Suprapubic skin (tissue), 4 donors: ENCODE measurements at regions not wholly inside any gene's neighbourhood (a gene's known extent, or its start where the extent isn't known, plus 50 kb on each side); places are given as distances from the start of the nearest gene placed in this dataset.

ENCODE experiments used
- DNase-seq, 2 donors: peaks; one replicate each; pipeline ENCODE4 v3.0.0-alpha.2; 2019; ENCODE audit warnings: low spot score in 2 of 2
- H3K27ac ChIP-seq: fragments of 200-600 bp; sonication (generic); one replicate; pipeline ENCODE4 v1.5.1; 2019
- H3K27me3 ChIP-seq: fragments of 200-600 bp; sonication (generic); one replicate; pipeline ENCODE4 v1.5.1; 2019
- H3K36me3 ChIP-seq: fragments of 200-600 bp; sonication (generic); one replicate; pipeline ENCODE4 v1.5.1; 2019
- H3K4me1 ChIP-seq: fragments of 200-600 bp; sonication (generic); one replicate; pipeline ENCODE4 v1.5.1; 2019
- H3K4me3 ChIP-seq: fragments of 200-600 bp; sonication (generic); one replicate; pipeline ENCODE4 v1.5.1; 2019; ENCODE audit warnings: mild to moderate bottlenecking
- H3K9me3 ChIP-seq: fragments of 200-600 bp; sonication (generic); one replicate; pipeline ENCODE4 v1.5.1; 2019
- EP300 ChIP-seq: sonication (generic); formaldehyde crosslinking; IDR thresholded peaks from one replicate; pipeline ENCODE4 v1.6.1; 2017; ENCODE audit warnings: antibody characterized with exemption
- POLR2A ChIP-seq, 2 donors: fragments of 450-650 bp; IDR thresholded peaks; one replicate each; pipeline ENCODE4 v1.6.1; 2017; ENCODE audit warnings: antibody characterized with exemption in 2 of 2, mild to moderate bottlenecking in 2 of 2, moderate library complexity in 2 of 2
- POLR2AphosphoS5 ChIP-seq, 3 donors: sonication (generic); formaldehyde crosslinking; IDR thresholded peaks; one replicate each; pipeline ENCODE4 v1.6.1; 2017; ENCODE audit warnings: antibody characterized with exemption in 3 of 3
- WGBS: methylation state at CpG from one replicate; pipeline ENCODE4 v1.1.5; 2018; 5-methylcytosine and 5-hydroxymethylcytosine counted together
- TF ChIP-seq, protein P1 (sequence below), 2 donors: fragments of 200-600 bp in 1 of 2; fragments of 450-650 bp in 1 of 2; sonication (generic) in 1 of 2; IDR thresholded peaks; one replicate each; pipeline ENCODE4 v1.5.1; 2016 to 2019; ENCODE audit warnings: antibody characterized with exemption in 2 of 2, mild to moderate bottlenecking in 1 of 2, moderate library complexity in 1 of 2

DNA sequence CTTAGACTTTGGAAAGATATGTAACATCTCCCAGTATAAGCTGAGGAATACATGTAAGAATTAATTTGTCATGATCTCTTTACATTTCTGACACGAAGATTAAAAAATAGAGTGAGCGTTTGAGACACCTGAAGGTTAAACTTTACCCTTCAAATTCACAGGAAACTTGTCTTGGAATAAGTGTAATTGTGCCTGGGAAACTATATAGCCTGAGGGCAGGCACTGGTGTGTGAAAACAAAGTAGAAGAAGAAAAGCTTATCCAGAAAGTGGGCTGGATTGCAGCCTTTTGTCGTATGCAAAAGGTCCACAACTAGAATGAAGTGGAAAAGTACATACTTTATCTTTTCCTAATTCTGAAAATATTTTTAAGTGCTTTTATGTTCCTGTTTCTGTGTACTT lies 275.7 kb upstream of the TCF21 start:
- DNase-seq, result no peak
- WGBS, result 40% methylated on average over 3 of the region's 3 CpGs
- no peaks in the 10 kb centered on the region for H3K9me3 ChIP-seq
- no peaks in the 10 kb centered on the region for H3K36me3 ChIP-seq
- no peak overlapping the region for H3K27ac ChIP-seq
- TF ChIP-seq, protein P1, sequence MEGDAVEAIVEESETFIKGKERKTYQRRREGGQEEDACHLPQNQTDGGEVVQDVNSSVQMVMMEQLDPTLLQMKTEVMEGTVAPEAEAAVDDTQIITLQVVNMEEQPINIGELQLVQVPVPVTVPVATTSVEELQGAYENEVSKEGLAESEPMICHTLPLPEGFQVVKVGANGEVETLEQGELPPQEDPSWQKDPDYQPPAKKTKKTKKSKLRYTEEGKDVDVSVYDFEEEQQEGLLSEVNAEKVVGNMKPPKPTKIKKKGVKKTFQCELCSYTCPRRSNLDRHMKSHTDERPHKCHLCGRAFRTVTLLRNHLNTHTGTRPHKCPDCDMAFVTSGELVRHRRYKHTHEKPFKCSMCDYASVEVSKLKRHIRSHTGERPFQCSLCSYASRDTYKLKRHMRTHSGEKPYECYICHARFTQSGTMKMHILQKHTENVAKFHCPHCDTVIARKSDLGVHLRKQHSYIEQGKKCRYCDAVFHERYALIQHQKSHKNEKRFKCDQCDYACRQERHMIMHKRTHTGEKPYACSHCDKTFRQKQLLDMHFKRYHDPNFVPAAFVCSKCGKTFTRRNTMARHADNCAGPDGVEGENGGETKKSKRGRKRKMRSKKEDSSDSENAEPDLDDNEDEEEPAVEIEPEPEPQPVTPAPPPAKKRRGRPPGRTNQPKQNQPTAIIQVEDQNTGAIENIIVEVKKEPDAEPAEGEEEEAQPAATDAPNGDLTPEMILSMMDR (IDR thresholded peaks at IDR 0.05), result no peak
- TF ChIP-seq POLR2AphosphoS5 (IDR thresholded peaks at IDR 0.05), result no peak
- TF ChIP-seq POLR2A (IDR thresholded peaks at IDR 0.05), result no peak
- TF ChIP-seq EP300, result no peak
- peaks cover 2% of the 10 kb centered on the region for H3K27me3 ChIP-seq
- no peaks in the 10 kb centered on the region for H3K4me1 ChIP-seq
- no peak overlapping the region for H3K4me3 ChIP-seq

DNA sequence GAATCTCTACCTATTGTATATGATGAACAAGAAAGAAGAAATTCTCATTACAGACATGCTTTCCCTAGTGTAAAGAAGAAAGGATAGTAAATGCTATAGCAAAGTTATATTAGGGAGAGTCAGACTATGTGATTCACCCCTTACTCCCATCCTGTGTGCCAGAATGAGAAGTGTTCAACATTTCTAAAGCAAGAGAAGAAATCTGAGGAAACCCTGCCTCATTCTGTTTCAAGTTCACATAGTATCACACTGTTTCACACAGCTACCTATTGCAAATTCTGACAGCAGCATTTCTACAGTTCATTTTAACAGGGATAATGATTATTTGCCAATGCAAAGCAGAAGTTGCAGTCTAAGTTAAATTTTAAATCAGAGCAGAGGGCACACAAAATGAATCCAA lies 267.2 kb upstream of the TCF21 start:
- no peak for TF ChIP-seq POLR2A (IDR thresholded peaks at IDR 0.05)
- TF ChIP-seq EP300, result no peak
- TF ChIP-seq, protein P1 (IDR thresholded peaks at IDR 0.05), result no peak
- TF ChIP-seq POLR2AphosphoS5 (IDR thresholded peaks at IDR 0.05), result no peak
- Histone ChIP-seq H3K4me1 (no peaks in the 10 kb centered on the region), H3K9me3 (no peaks in the 10 kb centered on the region), H3K4me3 (no peak overlapping the region), H3K27me3 (no peaks in the 10 kb centered on the region), H3K36me3 (no peaks in the 10 kb centered on the region), H3K27ac (no peak overlapping the region)
- DNase-seq, result no peak

GRCh38 chr6:133623065-133623464 lies 265.8 kb upstream of the TCF21 start:
- TF ChIP-seq POLR2A (IDR thresholded peaks at IDR 0.05) (no peak), EP300 (no peak), POLR2AphosphoS5 (IDR thresholded peaks at IDR 0.05) (no peak)
- TF ChIP-seq, protein P1 (IDR thresholded peaks at IDR 0.05), result no peak
- H3K4me3 ChIP-seq, result no peak overlapping the region
- WGBS, result 11% methylated on average over 1 of the region's 1 CpG
- no peaks in the 10 kb centered on the region for H3K36me3 ChIP-seq
- no peak for DNase-seq
- no peaks in the 10 kb centered on the region for H3K9me3 ChIP-seq
- H3K4me1 ChIP-seq, result no peaks in the 10 kb centered on the region
- H3K27me3 ChIP-seq, result no peaks in the 10 kb centered on the region
- no peak overlapping the region for H3K27ac ChIP-seq

- TF ChIP-seq, protein P1 (IDR thresholded peaks at IDR 0.05), result no peak
- TF ChIP-seq POLR2A (IDR thresholded peaks at IDR 0.05), result no peak
- no peak for TF ChIP-seq EP300
- no peak for TF ChIP-seq POLR2AphosphoS5 (IDR thresholded peaks at IDR 0.05)
- Histone ChIP-seq H3K9me3 (no peaks in the 10 kb centered on the region), H3K4me1 (no peaks in the 10 kb centered on the region), H3K36me3 (no peaks in the 10 kb centered on the region), H3K27me3 (no peaks in the 10 kb centered on the region), H3K27ac (no peak overlapping the region), H3K4me3 (no peak overlapping the region)
- 63% methylated on average over 2 of the region's 2 CpGs for WGBS
- no peak for DNase-seq
Measured at GRCh38 chr6:133623621-133624020, 265.3 kb upstream of the TCF21 start.

DNA sequence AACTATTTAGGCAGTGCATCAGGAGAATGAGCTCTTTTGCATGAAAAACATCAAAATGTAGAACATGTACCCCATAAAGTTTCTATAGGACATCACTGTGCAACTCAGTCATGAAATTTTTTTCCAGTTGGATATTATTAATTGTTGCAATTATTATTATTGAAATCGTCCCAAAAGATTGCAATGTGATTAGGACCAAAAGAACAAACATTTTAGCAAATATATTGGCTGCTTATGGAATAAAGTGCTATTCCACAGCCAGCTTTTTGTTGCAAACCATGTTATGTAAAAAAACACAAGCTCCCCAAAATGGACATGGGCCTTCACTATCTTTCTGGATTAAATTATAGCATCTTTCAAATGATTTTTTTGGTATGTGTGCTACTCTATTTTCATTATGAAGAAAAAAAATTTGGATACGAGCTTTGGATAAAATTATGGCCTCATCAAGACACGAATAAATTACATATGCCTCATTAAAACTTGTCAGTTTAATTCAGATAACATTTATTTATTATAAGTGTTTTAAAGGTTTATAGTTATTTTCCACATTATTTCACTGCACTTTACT lies 262.7 kb upstream of the TCF21 start:
- no peaks in the 10 kb centered on the region for H3K9me3 ChIP-seq
- WGBS, result 83% methylated on average over 3 of the region's 3 CpGs
- H3K36me3 ChIP-seq, result no peaks in the 10 kb centered on the region
- no peak overlapping the region for H3K4me3 ChIP-seq
- no peak overlapping the region for H3K27ac ChIP-seq
- TF ChIP-seq POLR2A (IDR thresholded peaks at IDR 0.05) (no peak), EP300 (no peak), POLR2AphosphoS5 (IDR thresholded peaks at IDR 0.05) (no peak)
- TF ChIP-seq, protein P1 (IDR thresholded peaks at IDR 0.05), result no peak
- no peaks in the 10 kb centered on the region for H3K27me3 ChIP-seq
- DNase-seq, result no peak
- H3K4me1 ChIP-seq, result no peaks in the 10 kb centered on the region
